Loucy (cell line): ENCODE measurements at regions not wholly inside any gene's neighbourhood (a gene's known extent, or its start where the extent isn't known, plus 50 kb on each side); places are given as distances from the start of the nearest gene placed in this dataset.

ENCODE experiments used
- H2AFZ ChIP-seq: fragments of 200-600 bp; sonication (generic); 2 replicates; pipeline ENCODE4 v1.6.0; 2016; ENCODE audit warnings: antibody characterized with exemption, mild to moderate bottlenecking, low read length, moderate library complexity
- H3F3A ChIP-seq: fragments of 200-600 bp; 2 replicates; pipeline ENCODE4 v1.6.0; 2016; ENCODE audit warnings: antibody characterized with exemption, low read depth, mild to moderate bottlenecking
- H3K27me3 ChIP-seq: fragments of 200-600 bp; sonication (generic); 2 replicates; pipeline ENCODE4 v1.6.1; 2014; ENCODE audit warnings: low read length, mild to moderate bottlenecking; ENCODE audit not compliant: insufficient read depth, poor library complexity, severe bottlenecking
- H3K36me3 ChIP-seq: fragments of 200-600 bp; sonication (generic); 2 replicates; pipeline ENCODE4 v1.6.1; 2016; ENCODE audit warnings: low read length; ENCODE audit not compliant: insufficient read depth
- H3K4me1 ChIP-seq: fragments of 200-600 bp; sonication (generic); 2 replicates; pipeline ENCODE4 v1.5.1; 2014; ENCODE audit warnings: low read length, mild to moderate bottlenecking; ENCODE audit not compliant: insufficient read depth, poor library complexity, severe bottlenecking
- H3K4me2 ChIP-seq: fragments of 200-600 bp; sonication (generic); 2 replicates; pipeline ENCODE4 v1.6.0; 2014; ENCODE audit warnings: antibody characterized with exemption, low read length, low read depth, mild to moderate bottlenecking; ENCODE audit not compliant: poor library complexity, severe bottlenecking
- H3K4me3 ChIP-seq: fragments of 200-600 bp; sonication (generic); 2 replicates; pipeline ENCODE4 v1.5.1; 2014; ENCODE audit warnings: low read length, mild to moderate bottlenecking, mixed read lengths; ENCODE audit not compliant: poor library complexity, severe bottlenecking
- H3K79me2 ChIP-seq: fragments of 200-600 bp; sonication (generic); 2 replicates; pipeline ENCODE4 v1.6.1; 2014; ENCODE audit warnings: low read length; ENCODE audit not compliant: insufficient read depth
- H3K9ac ChIP-seq: fragments of 200-600 bp; sonication (generic); 2 replicates; pipeline ENCODE4 v1.6.0; 2014; ENCODE audit warnings: mild to moderate bottlenecking, low read depth, low read length, moderate library complexity; ENCODE audit not compliant: poor library complexity, severe bottlenecking
- H3K9me2 ChIP-seq: fragments of 200-600 bp; sonication (generic); replicated peaks from 2 replicates; pipeline ENCODE4 v1.6.1; 2016; ENCODE audit warnings: low read depth, low read length, mixed read lengths
- H3K9me3 ChIP-seq: fragments of 200-600 bp; sonication (generic); 2 replicates; pipeline ENCODE4 v1.6.1; 2014; ENCODE audit warnings: mild to moderate bottlenecking, antibody characterized with exemption, low read length, low read depth; ENCODE audit not compliant: insufficient read depth
- H4K20me1 ChIP-seq: fragments of 200-600 bp; sonication (generic); 2 replicates; pipeline ENCODE4 v1.6.0; 2014; ENCODE audit warnings: antibody characterized with exemption, low read length, mild to moderate bottlenecking; ENCODE audit not compliant: insufficient read depth, poor library complexity, severe bottlenecking
- EZH2phosphoT487 ChIP-seq: fragments of 200-600 bp; IDR thresholded peaks from 2 replicates; pipeline ENCODE4 v1.6.1; 2018; ENCODE audit warnings: antibody characterized with exemption, mild to moderate bottlenecking, moderate library complexity, borderline replicate concordance
- TF ChIP-seq, protein P1 (sequence below): fragments of 200-600 bp; sonication (generic); conservative IDR thresholded peaks from 2 replicates; pipeline ENCODE4 v1.5.1; 2014; ENCODE audit warnings: mild to moderate bottlenecking, antibody characterized with exemption, low read length

DNA sequence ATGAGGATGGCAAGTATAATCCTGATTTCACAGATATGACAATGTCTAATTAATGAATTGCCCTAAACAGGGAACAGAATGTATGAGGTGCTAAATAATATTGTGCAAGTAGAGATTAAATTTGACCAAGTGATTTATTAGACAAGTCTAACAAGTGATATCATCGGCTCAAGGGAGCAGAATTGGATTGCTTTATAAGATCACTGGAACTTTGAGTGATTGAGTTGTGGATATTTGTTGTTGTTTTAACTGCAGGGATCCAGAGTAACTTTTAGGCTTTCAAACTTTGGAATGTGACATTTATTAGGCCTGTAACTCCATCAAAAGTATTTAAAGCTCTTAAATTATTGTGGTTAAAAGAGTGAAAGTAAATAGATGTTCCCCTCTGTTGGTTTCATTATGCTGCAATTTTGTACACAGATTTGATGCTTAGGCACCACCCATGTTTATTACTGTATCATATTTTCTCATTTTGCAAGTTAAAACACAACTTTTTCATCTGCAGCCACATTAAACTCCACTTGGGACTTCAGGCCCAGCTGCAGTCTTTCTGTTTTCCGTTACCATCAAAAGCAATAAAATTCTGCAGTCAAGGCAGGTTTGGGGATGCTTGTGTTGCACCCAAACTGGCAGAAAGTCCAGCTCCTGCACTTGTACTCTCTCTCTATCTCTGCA lies 206.6 kb downstream of the HLX start:
- H3K27me3 ChIP-seq, result no peaks in the 10 kb centered on the region
- no peaks in the 10 kb centered on the region for H3K79me2 ChIP-seq
- H4K20me1 ChIP-seq, result no peaks in the 10 kb centered on the region
- H3K9me2 ChIP-seq, result no peaks in the 10 kb centered on the region
- TF ChIP-seq EZH2phosphoT487, result no peak
- H3K9me3 ChIP-seq, result no peaks in the 10 kb centered on the region
- H3K9ac ChIP-seq, result no peak overlapping the region
- no peaks in the 10 kb centered on the region for H3K36me3 ChIP-seq
- H3F3A ChIP-seq, result no peaks in the 10 kb centered on the region
- no peaks in the 10 kb centered on the region for H3K4me1 ChIP-seq
- H3K4me3 ChIP-seq, result no peak overlapping the region
- H3K4me2 ChIP-seq, result no peak overlapping the region
- H2AFZ ChIP-seq, result no peak overlapping the region

DNA sequence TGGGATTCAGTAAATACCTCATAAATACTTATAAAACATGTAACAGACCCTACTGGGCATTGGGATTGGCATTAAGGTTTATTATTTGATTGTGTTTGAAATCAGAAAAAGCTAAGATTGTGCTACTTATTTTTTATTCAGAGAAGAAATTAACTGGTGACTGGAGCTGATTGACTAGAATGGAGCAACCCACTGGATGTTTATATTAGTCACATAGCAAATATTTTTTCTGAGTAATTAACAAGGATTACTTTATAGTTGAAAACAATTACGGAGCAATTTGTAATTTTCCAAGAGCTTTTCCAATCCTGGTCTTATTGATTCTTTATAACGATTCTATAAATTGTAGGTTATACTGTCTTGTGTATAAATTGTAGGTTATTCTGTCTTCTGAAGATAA lies 208.7 kb downstream of the HLX start:
- no peaks in the 10 kb centered on the region for H3K79me2 ChIP-seq
- H3F3A ChIP-seq, result no peaks in the 10 kb centered on the region
- H3K9me3 ChIP-seq, result no peaks in the 10 kb centered on the region
- TF ChIP-seq, protein P1, sequence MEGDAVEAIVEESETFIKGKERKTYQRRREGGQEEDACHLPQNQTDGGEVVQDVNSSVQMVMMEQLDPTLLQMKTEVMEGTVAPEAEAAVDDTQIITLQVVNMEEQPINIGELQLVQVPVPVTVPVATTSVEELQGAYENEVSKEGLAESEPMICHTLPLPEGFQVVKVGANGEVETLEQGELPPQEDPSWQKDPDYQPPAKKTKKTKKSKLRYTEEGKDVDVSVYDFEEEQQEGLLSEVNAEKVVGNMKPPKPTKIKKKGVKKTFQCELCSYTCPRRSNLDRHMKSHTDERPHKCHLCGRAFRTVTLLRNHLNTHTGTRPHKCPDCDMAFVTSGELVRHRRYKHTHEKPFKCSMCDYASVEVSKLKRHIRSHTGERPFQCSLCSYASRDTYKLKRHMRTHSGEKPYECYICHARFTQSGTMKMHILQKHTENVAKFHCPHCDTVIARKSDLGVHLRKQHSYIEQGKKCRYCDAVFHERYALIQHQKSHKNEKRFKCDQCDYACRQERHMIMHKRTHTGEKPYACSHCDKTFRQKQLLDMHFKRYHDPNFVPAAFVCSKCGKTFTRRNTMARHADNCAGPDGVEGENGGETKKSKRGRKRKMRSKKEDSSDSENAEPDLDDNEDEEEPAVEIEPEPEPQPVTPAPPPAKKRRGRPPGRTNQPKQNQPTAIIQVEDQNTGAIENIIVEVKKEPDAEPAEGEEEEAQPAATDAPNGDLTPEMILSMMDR, result no peak
- no peak for TF ChIP-seq EZH2phosphoT487
- H2AFZ ChIP-seq, result no peak overlapping the region
- no peak overlapping the region for H3K4me3 ChIP-seq
- no peaks in the 10 kb centered on the region for H3K4me1 ChIP-seq
- H3K27me3 ChIP-seq, result no peaks in the 10 kb centered on the region
- H3K9ac ChIP-seq, result no peak overlapping the region
- no peak overlapping the region for H3K4me2 ChIP-seq
- H3K36me3 ChIP-seq, result no peaks in the 10 kb centered on the region
- no peaks in the 10 kb centered on the region for H4K20me1 ChIP-seq
- no peaks in the 10 kb centered on the region for H3K9me2 ChIP-seq

GRCh38 chr1:221089273-221089672 lies 210.0 kb downstream of the HLX start:
- Histone ChIP-seq H3K4me2 (no peak overlapping the region), H2AFZ (no peak overlapping the region)

More at GRCh38 chr1:221089273-221089672, 210.0 kb downstream of the HLX start:
- Histone ChIP-seq H3K4me3 (no peak overlapping the region), H3K79me2 (no peaks in the 10 kb centered on the region), H3K27me3 (no peaks in the 10 kb centered on the region), H3K36me3 (no peaks in the 10 kb centered on the region), H4K20me1 (no peaks in the 10 kb centered on the region), H3K9ac (no peak overlapping the region), H3F3A (no peaks in the 10 kb centered on the region), H3K4me1 (peaks cover 5% of the 10 kb centered on the region), H3K9me2 (no peaks in the 10 kb centered on the region), H3K9me3 (no peaks in the 10 kb centered on the region)
- TF ChIP-seq, protein P1, result no peak
- no peak for TF ChIP-seq EZH2phosphoT487
